ENCODE measurements at regions not wholly inside any gene's neighbourhood (a gene's known extent, or its start where the extent isn't known, plus 50 kb on each side); places are given as distances from the start of the nearest gene placed in this dataset.
"Not testable (repeated sequence)": the region's sequence is repeated elsewhere in the genome, so short reads cannot be mapped to it uniquely, and the experiment has no call there.

DNA sequence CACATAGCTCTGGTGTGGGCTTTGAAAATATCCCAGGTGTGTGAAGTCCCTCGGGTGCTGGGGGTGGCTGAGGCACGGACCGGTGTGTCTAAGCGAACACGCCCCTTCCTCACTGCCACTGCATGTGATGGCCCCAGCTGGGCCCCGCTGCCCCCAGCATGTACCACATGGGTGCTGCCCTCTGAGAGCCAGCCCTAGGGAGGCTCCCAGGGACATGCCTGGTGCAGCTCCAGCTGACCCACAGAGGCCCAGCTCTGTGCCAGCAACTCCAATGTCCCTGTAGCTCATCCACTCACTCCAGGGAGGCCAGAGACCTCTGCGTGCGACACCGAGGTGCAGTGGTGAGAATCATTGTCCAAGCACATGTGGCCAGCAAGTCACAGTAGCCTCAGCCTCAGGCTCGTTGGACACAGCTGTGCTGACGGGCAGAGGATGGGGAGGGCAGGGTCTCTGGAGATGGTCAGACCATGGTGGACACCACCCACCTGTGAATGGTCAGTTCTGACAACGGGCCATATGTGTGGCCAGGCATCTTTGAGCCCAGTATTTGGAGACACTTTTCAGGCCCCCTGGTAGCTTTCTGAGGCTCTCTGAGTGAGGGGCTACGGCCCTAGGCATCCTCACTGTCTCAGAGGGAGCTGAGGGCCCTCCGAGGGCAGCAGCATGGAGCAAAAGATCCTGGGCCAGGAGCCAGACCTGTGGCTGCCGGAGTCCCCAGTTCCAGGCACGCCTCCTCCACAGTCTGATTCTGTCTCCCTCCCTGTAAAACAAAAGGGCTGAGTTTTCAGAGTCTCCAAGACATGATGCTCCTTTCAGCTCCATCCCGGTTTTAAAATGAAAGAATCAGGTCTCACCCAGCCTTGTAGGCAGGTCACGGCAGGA, 220.7 kb downstream of the NDUFA10 start:
- DNase-seq (ENCODE audit: low spot score), result no peak

DNA sequence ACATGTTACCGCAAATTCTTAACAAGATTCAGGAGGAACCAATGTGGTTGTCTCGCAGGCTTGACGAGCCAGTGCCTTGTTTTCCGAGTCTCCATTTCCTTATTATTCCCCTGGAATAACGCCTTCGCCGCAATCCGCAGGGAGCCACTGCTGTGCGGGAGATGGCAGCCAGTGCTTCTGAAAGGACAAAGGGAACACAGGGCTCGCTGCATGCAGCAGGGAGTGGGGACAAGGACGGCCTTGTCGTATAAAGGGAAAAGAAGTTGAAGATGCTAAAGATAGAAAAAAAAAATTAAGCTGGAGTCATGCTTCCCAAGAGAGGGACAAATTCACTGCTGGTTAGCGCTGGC, 221.4 kb downstream of the NDUFA10 start:
- DNase-seq (ENCODE audit: low spot score), result peak; percentile 72

DNA sequence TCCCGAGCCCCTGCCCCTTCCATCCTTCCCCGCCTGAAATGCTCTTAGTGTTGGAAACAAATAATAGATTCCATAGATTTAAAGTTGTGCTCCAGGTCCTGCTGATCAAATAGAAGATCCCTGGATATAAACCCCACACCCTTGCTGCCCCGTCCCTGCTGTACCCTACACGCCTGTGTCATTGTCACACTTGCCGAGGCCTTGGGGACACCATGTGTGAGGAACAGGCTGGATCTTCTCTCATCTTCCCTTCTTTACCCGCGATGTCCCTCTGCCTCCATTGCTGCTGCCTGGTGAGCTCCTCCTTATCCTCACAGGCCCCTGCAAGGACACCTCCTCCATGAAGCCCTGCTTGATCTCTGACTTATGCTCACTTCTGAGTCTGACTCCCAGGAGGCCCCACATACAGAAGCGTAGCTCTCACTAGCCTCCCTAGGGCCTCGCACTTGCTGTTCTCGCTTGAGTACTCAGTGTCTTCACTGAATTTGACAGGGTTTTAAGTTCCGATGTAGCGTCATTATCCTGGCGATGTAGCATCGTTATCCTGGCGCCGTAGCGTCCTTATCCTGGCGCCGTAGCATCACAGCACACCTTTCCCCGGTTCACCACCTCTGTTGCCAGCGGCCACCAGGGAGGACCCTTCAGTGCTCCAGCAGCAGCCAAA, 221.9 kb downstream of the NDUFA10 start:
- DNase-seq (ENCODE audit: low spot score), result no peak

DNA sequence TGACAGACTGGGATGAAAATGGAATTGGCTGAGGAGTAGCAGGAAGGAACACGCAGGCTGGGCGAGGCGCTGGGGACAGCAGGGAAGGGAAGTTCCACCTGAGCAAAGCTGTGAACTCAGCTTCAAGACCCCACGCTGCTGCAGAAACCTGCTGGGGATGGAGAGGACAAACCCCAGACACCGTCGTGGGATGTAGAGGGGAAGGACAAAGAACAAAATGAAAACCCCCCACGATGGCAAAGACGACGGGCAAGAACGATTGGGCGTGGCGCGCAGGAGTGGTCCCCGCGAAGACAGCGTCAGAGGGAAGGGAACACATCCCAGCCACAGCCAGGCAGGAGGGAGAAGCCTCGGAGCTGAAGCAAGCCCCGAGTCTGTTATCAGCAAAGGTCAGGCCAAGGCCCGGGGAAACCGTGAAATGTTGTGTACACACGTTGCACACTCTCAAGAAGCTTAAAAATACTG, 222.9 kb downstream of the NDUFA10 start:
- no peak for DNase-seq (ENCODE audit: low spot score)

DNA sequence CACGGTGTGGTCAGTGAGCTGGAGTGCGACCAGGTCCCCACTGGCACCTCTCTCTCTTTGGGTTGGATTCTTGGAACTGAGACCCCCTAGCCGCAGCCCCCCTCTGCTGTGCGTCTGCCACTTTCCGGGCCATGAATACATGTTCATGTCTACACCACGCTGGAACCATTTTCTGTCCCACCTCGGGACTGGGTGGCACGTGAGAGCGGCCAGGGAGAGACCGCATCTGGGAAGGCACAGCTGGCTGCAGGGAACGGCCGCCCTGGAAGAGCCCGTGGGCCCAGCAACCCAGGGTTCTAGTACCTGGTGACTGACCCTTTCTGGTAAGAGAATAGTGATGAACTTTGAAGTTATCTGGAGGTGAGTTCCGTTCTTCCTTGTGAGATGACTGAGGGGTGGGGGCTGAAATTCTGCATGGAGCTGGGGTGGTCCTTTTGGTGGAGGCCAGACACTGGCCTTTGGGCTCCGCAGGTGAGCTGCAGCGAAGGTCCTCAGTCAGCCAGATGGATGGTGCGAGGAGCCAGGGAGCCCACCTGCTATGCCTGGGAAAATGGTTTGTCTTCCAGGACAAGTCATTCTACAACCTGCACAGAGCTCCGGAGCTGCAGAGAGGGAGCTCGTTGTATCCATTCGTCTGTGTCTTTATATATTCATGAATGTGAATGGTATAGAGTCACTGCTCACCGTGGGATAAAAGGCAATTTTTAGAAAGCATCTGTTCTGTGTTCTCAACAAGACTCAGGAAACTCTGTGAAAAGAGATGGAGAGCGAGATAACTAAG, 223.5 kb downstream of the NDUFA10 start:
- DNase-seq (ENCODE audit: low spot score), result no peak

DNA sequence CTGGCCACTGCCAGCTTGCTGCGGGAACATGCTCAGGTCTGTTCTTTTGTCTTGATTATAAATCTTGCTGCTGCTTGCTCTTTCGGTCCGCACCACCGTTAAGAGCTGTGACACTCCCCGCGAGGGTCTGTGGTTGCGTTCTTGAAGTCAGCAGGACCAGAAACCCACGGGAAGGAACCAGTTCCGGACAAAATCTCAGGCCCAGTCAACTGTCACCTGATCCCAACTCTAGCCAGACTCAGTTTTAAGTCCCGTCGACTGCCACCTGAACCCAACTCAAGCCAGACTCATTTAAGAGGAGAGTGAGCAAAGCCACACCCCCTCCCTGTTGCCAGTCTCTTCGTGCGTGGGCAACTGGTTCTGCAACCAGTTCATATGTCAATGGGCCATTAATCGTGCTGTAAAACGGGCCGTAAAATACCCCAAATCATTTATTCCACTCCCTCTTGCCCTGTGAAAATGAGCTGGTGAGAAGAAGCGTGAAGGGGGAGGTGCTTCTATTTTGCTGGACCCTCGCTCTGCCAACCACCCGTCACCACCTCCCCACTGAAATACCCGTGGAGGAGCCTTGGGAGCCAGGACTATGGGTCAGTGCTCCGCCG, 224.3 kb downstream of the NDUFA10 start:
- DNase-seq (ENCODE audit: low spot score), result no peak

DNA sequence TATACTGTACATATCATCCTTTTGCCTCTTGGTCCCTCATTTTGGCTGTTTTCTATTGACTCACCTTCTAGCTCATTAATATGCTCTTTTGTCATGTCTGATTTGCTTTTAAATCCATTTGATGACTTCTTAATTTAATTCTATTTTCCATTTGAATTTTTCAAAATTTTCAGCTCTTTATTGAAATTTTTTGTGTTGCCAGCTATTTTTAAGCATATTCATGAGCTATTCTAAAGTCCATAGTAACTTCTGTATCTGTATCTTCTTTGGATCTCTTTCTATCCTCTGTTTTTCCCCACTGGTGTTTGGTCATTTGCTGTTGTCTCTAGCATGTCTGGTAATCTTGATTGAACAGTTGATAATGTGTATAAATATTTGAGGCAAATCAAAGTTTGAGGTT, 227.8 kb downstream of the NDUFA10 start:
- no peak for DNase-seq (ENCODE audit: low spot score)

DNA sequence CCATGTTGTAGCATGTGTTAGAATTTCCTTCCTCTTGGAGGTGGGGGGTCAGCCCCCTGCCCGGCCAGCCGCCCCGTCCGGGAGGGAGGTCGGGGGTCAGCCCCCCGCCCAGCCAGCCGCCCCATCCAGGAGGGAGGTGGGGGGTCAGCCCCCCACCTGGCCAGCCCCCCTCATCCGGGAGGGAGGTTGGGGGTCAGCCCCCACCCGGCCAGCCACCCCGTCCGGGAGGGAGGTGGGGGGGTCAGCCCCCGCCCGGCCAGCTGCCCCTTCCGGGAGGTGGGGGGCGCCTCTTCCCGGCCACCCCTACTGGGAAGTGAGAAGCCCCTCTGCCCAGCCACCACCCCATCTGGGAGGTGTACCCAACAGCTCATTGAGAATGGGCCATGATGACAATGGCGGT, 229.4 kb downstream of the NDUFA10 start:
- DNase-seq (ENCODE audit: low spot score), result not testable (repeated sequence)

DNA sequence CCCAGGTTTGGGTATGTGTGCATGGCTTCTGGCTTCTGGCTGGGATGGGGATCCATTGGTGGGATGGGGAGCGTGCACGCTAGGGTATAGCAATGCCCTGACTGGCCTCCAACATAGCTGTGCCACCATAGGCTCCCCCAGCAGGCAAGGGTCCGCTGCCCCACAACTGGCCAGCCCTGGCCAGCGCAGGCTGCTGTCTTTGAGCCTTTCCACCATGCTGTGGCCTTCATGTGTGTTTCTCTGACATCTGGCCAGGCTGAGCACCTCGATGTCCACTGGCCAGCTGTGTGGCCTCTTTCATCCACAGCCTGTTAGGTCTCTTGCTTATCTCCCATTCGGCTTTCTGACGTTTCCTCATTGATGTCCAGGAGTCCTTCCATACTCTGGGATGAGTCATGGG, 231.3 kb downstream of the NDUFA10 start:
- no peak for DNase-seq (ENCODE audit: low spot score)

DNA sequence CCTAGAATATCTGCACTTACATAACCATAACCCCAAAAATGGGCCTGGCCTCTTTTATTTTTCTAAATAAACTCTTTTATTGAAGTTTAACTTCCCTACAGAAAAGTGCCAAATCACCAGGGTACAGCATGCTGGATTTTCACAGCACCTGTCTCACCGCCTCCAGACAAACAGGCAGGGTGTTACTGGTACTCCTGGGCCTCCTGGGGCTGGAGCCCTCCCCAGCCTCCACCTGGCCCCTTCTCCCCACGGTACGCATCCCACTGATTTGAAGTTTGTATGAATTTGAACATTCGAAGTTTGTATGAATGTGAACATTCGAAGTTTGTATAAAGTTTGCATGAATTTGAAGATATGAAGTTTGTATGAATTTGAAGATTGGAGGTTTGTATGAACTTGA, 232.1 kb downstream of the NDUFA10 start:
- DNase-seq (ENCODE audit: low spot score), result no peak

DNA sequence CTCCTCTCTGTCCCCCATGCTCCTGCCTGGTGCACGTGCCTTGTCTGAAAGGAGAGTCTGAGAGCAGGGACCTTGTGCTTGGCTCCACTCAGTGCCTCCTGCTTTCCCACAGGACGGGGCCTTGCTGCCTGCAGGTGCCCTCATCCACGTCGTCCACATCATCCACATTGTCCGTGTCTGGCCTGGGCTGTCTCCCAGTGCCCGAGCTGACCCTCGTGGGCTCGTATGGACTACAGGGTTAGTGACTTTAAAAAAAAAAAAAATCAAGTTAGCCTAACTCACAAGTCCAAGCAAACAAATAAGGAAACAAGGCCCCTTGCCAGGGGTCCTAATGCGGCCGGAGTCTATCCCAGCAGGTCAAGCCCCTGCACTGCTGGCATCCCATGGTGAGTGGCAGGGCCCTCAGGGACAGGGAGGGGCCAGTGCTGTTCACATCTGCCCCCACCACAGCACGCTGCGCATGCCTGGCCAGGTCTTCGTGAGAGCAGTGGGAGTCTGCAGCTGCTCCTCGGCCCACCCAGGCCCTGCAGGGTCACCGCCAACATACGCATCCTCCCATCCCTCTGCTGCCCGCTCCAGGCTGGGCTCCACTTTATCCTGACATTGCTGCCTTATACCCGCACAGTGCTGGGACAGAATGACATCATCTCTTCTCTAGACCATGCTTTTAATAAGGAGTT, 232.6 kb downstream of the NDUFA10 start:
- no peak for DNase-seq (ENCODE audit: low spot score)

DNA sequence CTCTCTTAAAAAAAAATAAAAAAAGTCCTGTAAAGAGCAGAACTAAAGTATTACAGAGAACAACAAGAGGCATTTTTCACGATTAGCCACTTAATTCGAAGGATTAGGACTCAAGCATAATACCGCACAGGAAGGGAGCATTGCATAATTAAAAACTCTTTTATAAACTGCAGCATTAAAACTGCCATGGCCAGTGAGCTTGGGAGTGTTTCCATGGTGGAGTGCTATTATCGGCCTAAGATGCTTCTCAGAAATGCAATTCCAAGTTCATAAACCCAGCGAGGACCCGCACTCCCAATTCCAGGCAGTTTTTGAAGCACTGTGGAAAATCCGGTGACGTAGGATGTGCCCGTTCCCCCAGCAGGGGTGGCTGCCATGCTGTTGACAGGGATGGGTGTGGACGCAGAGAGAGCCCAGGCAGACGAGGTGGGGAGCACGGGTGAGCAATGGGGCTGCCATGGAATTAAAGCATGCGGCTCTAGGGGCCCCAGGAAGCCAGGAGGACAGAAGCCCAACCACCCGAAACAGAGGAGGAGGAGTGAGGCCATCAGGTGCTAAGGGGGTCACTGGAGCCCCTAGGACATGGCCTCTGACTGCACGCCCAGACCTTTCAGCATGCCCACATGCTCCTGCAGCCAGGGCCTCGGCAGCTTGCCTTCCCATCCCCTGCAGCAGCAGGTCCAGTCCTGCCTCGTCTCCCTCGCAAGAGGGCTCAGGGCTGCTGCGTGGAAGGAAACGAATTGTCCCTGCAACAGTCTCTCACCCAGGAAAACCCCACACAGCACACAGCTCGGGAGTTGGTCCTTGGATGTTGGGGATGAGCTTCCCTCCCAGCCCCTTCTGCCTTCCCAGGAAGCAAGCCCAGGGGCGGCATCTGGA, 233.4 kb downstream of the NDUFA10 start:
- no peak for DNase-seq (ENCODE audit: low spot score)

DNA sequence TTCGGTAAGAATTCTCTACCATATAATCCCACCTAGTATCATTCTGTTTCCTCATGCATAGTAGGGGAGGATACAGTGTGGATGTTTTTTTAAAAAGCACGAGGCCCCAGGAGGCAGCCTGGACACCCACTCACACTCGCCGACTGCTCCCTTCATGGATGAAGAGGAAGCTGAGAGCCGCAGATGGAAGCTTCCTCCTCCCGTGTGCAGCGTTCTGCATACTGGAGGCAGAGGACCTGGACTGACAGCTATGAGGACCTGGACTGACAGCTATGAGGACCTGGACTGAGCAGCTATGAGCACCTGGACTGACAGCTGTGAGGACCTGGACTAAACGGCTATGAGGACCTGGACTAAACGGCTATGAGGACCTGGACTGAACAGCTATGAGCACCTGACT, 234.4 kb downstream of the NDUFA10 start:
- DNase-seq (ENCODE audit: low spot score), result peak; percentile 3

DNA sequence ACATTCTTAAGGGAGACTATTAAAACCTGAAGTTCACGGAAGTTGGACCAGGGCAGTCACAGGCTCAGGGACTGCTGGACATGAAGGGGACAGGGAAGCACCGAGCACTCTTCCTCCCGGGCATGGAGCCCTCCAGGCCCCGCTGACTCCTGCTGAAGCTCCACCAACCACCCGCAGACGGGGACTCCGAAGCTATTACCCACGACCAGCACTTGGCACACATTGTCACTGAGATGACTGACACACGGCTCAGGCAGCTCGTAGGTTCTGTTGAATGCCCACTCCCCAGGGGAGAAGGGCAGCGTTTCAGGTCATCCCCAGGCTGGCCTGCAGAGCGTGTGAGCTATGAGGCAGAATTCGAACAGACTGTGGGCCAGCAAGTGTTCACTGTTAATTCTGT, 234.8 kb downstream of the NDUFA10 start:
- DNase-seq (ENCODE audit: low spot score), result no peak

DNA sequence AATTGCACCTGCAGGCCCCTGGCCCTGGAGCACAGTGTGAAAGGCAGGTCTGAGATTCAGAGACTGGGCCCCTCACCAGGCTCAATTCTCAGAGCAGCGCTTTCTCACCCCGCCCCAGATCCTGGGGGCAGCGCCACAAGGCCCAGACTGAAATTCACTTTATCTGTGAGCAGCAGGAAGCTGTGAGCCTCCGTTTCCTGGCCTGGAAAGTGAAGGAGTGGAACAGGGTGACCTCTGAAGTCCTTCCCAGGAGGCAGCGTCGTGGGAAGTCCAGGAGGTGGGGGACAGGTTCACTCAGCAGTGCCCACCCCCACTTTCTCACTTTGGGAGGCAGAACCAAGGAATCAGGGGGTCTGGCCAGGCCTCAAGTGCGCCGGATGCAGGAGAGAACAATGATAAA, 235.4 kb downstream of the NDUFA10 start:
- DNase-seq (ENCODE audit: low spot score), result no peak

DNA sequence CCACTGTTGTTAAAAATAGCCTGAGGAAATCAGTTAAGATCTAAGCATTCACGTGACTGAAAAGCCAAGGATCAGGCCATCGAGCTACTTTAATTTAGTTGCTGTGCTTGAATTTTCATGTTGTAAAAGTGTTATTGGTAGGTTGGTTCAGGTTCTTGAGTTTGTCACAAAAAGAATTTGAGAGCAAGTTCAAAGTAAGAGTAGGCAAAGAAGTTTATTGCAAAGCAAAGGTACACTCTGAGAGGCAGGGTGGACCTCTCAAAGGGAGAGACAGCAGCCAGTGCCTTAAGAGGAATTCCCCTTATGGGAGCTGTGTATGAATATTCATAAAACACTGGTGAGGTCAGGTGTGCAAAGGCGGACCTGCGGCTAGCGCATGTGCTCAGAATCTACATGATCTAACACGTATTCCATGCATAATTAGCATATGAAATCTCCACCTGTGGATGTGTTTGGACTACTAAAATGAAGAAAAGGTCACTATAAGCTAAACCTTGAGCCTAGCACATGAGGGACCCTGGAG, 236.5 kb downstream of the NDUFA10 start:
- DNase-seq (ENCODE audit: low spot score), result no peak

DNA sequence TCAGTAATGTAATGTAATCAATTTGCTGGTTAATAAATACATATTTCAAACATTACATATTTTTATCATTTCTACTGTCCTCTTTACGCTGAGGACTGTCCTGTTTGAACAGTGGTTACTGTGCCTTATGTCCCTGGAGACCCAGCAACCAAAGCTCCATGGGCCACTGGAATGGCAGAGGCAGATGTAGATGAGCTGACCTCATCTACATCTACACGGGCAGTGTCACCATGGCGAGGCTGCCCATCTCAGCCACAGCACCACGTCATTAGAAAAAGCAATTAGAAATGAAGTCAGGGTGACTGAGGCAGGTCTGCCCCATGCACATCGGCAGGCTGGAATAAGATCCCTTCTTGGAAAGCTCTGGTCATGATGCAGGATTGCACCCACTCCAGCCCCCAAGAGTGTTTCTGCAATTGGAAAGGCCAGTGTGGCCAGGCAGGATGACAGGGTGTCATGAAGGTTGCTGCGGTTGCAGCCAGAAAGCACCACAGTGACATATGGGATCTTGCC, 237.5 kb downstream of the NDUFA10 start:
- no peak for DNase-seq (ENCODE audit: low spot score)

DNA sequence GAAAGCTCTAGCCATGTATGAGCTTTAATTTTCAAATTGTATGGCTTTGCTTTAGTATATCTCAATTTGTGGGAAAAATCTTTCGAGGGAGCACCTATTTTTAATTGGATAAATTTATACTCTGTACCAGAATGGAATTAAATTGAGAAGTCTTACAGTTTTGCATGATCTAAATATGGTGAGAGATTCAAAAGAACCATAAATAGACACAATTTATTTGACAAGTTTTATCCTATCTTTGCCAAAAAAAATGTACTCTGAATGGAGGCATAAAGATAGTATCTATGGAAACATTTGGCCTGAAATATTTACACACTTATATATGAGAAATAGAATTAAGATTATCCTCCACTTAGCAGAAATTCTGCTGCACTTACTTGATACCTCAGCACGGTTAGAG, 238.4 kb downstream of the NDUFA10 start:
- no peak for DNase-seq (ENCODE audit: low spot score)

DNA sequence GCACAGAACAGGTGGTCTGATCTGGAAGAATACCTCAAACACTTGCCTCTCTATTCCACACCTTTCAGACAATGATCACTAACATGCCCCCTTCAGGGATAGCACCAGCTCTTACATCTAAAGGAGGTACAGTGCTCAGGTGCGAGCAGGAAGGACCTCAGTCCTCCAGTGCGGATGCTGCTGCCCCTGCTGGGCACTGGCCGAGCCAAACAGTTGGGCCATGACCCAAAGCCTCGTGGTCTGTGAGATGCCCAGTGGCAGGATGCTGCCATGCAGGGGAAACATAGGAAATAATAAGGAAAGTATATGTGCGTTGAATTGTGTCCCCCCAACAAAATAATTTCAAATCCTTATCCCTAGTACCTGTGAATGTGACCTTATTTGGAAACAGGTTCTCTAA, 243.7 kb downstream of the NDUFA10 start:
- DNase-seq (ENCODE audit: low spot score), result no peak

DNA sequence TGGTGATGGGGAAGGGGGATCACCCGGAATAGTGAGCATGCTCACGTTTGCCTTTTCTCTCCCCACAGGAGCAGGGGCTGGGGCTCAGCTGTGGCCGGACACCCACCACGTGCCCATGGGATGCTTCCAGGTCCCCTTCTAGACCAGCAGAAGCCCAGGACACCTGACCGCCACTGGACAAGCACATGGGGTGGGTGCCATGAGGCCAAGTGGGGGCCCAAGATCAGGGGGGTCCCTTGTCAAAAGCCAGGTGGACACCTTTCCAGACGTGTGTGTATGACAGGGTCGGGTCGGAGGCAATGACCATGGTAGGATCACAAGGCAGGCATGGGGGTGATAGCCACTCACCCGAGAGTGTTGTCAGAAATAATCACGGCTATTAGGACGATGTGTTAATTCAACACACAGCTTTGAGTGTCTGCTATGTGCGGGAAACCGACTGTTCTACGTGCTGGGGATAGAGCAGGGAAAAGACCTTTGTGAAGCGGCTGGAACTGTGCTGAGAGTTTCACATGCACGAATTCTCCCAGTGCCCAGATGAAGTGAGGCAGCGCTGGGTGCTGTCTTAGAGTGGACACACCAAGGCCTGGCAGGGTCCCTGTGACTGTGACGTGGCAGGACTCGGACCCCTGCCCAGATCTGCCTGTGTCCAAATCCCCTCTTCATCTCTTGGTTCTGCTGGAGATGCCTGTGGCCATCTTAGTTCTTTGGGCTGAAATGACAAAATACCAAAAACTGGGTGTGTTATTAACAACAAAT, 244.7 kb downstream of the NDUFA10 start:
- no peak for DNase-seq (ENCODE audit: low spot score)
